Kidney (tissue), 13 donors: ENCODE measurements at regions not wholly inside any gene's neighbourhood (a gene's known extent, or its start where the extent isn't known, plus 50 kb on each side); places are given as distances from the start of the nearest gene placed in this dataset.

Experiments used
- DNase-seq, 5 donors: peaks; one replicate each; pipeline ENCODE4 v3.0.0-alpha.2; 2013 to 2020
- FAIRE-seq: peaks from 2 replicates; lab custom pipeline; 2012; peaks lifted over from hg19 to GRCh38; lab: Jason Lieb, UNC
- H3K27ac ChIP-seq, 2 donors: one replicate each; pipeline ENCODE4 v1.7.0; 2013; ENCODE audit warnings: low read depth in 2 of 2, low read length in 2 of 2, inconsistent platforms in 1 of 2
- H3K27me3 ChIP-seq: one replicate; pipeline ENCODE4 v1.7.1; 2013; ENCODE audit warnings: low read length, inconsistent platforms; ENCODE audit not compliant: control insufficient read depth, insufficient read depth
- H3K36me3 ChIP-seq, 3 donors: one replicate each; pipeline versions ENCODE4 v1.7.0 to v1.7.1; 2013; ENCODE audit warnings: low read length in 3 of 3, control low read depth in 1 of 3, inconsistent platforms in 1 of 3; ENCODE audit not compliant: insufficient read depth in 3 of 3, control insufficient read depth in 2 of 3
- H3K4me1 ChIP-seq, 3 donors: one replicate each; pipeline versions ENCODE4 v1.7.0 to v1.7.1; 2013; ENCODE audit warnings: low read length in 3 of 3, inconsistent platforms in 1 of 3, low read depth in 1 of 3; ENCODE audit not compliant: control insufficient read depth in 2 of 3, insufficient read depth in 2 of 3
- H3K4me3 ChIP-seq, 3 donors: one replicate each; pipeline versions ENCODE4 v1.7.0 to v1.8.1; 2013; ENCODE audit warnings: low read length in 3 of 3, control low read depth in 1 of 3, inconsistent platforms in 1 of 3
- H3K9ac ChIP-seq, 3 donors: one replicate each; pipeline versions ENCODE4 v1.7.0 to v1.7.1; 2013; ENCODE audit warnings: low read length in 3 of 3, control low read depth in 1 of 3, inconsistent platforms in 1 of 3
- H3K9me3 ChIP-seq, 3 donors: one replicate each; pipeline versions ENCODE4 v1.7.0 to v1.7.1; 2013; ENCODE audit warnings: low read length in 3 of 3, control low read depth in 1 of 3, inconsistent platforms in 1 of 3; ENCODE audit not compliant: control insufficient read depth in 2 of 3, insufficient read depth in 1 of 3
- intact Hi-C: fragments of 100-400 bp; cut with DNase I; formaldehyde crosslinking; loops from one replicate; pipeline ENCODE4 v1.11.1; 2022
- TF ChIP-seq, protein P1 (sequence below): IDR thresholded peaks from 3 replicates; pipeline ENCODE4 v1.5.1; 2012; ENCODE audit warnings: mild to moderate bottlenecking, moderate library complexity, borderline replicate concordance; ENCODE audit not compliant: insufficient read depth; ENCODE audit errors: extremely low read depth
- donor health status: control.
- donor health status: control.
- donor health status: control.
- donor health status: control.
- donor health status: control.
- donor health status: DM: yes; HTN: yes; CAD: no.
- donor health status: Normal renal cell carcinoma (clear cell type).

DNA sequence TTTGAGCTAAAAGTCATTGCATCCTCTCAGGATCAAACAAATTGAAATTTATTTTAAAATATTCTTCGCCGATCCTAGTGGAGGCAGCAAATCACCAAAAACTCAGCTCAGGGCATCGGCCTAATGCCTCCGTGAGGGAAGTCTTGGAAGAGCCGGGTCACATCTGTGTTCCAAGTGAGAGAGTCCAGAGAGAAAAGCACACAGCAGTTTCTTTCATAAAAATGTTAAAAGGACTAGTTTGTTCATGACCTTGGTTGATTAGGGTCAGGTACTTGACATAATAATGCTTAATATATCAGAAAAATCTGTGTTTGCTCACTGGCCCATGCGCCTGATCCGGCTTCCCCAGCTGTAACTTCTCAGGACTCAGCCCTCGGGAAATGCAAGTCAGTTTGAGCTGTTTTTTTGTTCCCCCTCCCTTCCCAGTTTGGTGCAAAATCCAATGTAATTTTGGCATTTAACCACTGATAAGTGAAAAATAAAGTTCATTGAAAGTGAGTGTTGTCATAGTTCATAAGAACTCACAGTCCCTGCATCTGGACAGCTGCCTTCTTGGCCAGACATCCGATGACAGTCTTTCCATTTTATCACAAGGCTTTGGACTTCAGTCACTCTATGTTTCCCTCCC, 161.7 kb downstream of the CAND1 start:
- Histone ChIP-seq H3K9me3 (no peaks in the 10 kb centered on the region), H3K9ac (no peak overlapping the region), H3K27ac (no peak overlapping the region), H3K4me1 (peaks cover 0 to 11% (median 0%) of the 10 kb centered on the region in 3 donors), H3K4me3 (no peak overlapping the region), H3K27me3 (no peaks in the 10 kb centered on the region), H3K36me3 (no peaks in the 10 kb centered on the region)
- intact Hi-C loops = no loop called here
- FAIRE-seq = peak; percentile 6
- DNase-seq = peak; percentile 52 to 95 (median 87)
- TF ChIP-seq, protein P1, sequence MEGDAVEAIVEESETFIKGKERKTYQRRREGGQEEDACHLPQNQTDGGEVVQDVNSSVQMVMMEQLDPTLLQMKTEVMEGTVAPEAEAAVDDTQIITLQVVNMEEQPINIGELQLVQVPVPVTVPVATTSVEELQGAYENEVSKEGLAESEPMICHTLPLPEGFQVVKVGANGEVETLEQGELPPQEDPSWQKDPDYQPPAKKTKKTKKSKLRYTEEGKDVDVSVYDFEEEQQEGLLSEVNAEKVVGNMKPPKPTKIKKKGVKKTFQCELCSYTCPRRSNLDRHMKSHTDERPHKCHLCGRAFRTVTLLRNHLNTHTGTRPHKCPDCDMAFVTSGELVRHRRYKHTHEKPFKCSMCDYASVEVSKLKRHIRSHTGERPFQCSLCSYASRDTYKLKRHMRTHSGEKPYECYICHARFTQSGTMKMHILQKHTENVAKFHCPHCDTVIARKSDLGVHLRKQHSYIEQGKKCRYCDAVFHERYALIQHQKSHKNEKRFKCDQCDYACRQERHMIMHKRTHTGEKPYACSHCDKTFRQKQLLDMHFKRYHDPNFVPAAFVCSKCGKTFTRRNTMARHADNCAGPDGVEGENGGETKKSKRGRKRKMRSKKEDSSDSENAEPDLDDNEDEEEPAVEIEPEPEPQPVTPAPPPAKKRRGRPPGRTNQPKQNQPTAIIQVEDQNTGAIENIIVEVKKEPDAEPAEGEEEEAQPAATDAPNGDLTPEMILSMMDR = peak; percentile 2

- no peak for DNase-seq
- TF ChIP-seq, protein P1 = no peak
- H3K27ac ChIP-seq = no peak overlapping the region
- H3K4me3 ChIP-seq = no peak overlapping the region
- H3K9me3 ChIP-seq = no peaks in the 10 kb centered on the region
- peaks cover 0 to 7% (median 0%) of the 10 kb centered on the region in 3 donors for H3K4me1 ChIP-seq
- intact Hi-C loops = no loop called here
- no peak overlapping the region for H3K9ac ChIP-seq
- H3K27me3 ChIP-seq = no peaks in the 10 kb centered on the region
- no peak for FAIRE-seq
- H3K36me3 ChIP-seq = no peaks in the 10 kb centered on the region
These were observed 162.4 kb downstream of the CAND1 start for GRCh38 chr12:67431411-67432020.

DNA sequence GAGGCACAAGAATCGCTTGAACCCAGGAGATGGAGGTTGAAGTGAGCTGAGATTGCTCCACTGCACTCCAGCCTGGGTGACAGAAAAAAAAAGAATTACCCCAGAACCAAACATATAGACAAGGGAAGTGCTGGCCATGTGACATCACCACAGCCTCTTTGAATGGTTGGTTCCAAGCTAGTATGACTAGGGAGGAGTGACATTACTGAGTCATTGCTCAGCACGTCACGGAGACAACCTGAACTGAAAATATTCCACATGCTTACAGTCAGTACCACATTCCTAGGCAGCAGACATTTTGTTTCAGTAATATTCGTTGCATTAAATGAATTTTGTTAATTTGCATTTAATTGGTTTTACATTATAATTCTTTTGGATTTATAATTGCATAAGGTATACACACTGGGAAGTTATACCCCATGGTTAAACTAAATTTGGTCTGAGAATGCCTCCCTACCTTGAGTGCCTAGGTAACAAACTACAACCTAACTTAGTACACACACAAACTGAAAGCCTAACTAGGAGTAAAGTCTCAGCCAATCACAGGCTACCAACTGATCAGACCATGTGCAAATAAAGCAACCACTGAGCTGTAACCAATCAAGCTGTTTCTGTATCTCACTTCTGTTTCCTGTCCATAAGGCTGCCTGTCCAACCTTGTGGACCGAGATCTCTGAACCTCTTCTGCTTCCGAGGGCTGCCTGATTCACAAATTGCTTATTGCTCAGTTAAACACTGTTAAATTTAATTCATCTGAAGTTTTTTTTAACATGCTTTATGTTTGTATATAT, 164.4 kb downstream of the CAND1 start:
- H3K4me1 ChIP-seq = peaks cover 0 to 7% (median 0%) of the 10 kb centered on the region in 3 donors
- no peak for FAIRE-seq
- intact Hi-C loops = no loop called here

More for the DNA sequence above, 164.4 kb downstream of the CAND1 start:
- Histone ChIP-seq H3K4me3 (no peak overlapping the region), H3K27me3 (no peaks in the 10 kb centered on the region), H3K9me3 (no peaks in the 10 kb centered on the region), H3K9ac (no peak overlapping the region), H3K36me3 (no peaks in the 10 kb centered on the region), H3K27ac (no peak overlapping the region)
- DNase-seq = no peak
- TF ChIP-seq, protein P1 = no peak
